GM21515 (cell line): ENCODE measurements at regions not wholly inside any gene's neighbourhood (a gene's known extent, or its start where the extent isn't known, plus 50 kb on each side); places are given as distances from the start of the nearest gene placed in this dataset.
"Not testable (repeated sequence)": the region's sequence is repeated elsewhere in the genome, so short reads cannot be mapped to it uniquely, and the experiment has no call there.

Experiments
- ATAC-seq: cut with Tn5 transposase; IDR thresholded peaks from one replicate; pipeline ENCODE4 v1.9.1; 2021; ENCODE audit not compliant: unreplicated experiment

GRCh38 chr21:5103880-5104561 lies 5417.4 kb upstream of the TPTE start:
- ATAC-seq = not testable (repeated sequence)

- not testable (repeated sequence) for ATAC-seq
Measured at GRCh38 chr21:5104562-5104928, 5416.8 kb upstream of the TPTE start.

DNA sequence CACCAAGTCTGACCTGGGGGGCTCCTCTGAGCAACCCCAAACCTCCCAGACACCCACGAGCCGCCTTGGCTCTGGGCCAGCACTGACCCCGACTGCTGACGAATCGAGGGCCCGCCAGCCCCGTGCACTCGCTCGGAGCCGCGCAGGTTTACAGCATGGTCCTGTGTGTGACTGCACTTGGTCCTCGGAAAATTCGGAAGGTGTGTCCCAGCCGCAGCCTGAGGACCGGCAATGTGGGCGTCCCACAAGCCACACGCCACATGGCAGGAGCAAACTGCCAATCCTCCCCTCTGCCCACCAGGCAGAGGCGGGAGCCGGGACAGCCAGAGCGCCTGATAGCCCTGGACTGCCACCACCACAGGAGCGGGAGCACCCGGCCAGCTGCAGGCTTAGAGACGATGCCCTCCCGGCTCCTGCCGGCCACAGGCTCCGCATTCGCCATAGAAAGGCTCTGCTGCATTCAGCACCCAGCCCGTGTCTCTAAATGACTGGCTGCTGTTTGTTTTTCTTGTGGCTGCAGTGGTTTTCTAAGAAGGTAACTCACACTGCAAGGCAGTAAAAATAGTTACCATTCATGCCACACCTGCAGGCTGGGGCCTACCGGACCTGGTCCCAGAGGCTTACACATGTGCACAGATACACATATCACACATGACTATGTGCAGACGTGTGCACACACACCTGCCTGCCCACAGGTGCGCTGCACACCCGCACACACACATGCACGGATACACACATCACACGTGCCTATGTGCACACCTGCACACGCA lies 5415.3 kb upstream of the TPTE start:
- ATAC-seq = not testable (repeated sequence)

GRCh38 chr21:5106767-5107464 lies 5414.5 kb upstream of the TPTE start:
- ATAC-seq = not testable (repeated sequence)

DNA sequence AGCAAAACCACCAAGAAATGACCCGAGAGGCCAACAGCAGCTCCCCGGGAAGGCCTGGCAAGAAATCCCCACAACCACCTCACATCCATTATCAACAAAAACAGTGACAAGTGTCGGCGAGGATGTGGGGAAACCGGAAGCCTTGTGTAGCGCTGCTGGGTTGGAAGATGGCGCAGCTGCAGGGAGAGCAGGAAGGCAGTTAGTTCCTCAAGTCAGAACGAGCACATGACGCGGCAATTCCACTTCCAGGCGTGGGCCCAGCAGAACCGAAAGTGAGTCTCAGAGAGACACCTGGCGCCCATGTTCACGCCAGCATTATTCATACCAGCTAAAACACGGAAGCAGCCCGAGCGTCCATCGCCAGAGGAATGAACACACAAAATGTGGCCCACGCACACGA lies 5413.7 kb upstream of the TPTE start:
- not testable (repeated sequence) for ATAC-seq

DNA sequence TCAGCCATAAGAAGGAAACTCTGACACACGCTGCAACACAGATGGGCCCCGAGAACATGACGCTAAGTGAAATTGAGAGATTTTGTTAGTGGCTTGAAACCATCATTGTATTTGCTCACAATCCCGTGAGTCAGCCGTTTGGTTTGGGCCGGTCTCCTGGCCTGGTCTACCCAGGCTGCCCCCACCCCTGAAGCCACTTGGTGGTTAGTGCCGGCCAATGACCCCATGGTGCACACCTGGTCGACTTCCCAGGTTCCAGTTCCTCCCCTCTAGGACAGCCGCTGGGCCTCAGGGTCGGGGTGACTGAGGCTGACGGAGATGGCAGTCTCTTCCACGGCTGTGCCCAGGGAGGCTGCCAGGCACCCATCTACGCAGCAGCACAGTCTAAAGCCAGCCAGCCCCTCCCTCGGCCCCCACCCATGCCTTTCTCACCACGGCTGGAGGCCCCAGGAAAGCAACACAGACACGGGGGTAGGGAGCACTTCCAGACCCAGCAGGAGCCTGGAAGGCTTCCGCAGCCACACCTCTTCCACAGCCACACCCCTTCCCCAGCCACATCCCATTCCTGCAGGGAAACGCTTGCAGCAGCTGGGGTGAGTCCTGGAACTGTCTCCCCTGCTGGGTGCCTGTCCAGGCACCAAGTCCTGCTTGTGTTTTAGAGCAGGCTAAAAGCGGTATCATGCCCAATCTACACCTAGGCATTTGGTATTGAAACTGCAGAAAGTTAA lies 5413.2 kb upstream of the TPTE start:
- not testable (repeated sequence) for ATAC-seq

DNA sequence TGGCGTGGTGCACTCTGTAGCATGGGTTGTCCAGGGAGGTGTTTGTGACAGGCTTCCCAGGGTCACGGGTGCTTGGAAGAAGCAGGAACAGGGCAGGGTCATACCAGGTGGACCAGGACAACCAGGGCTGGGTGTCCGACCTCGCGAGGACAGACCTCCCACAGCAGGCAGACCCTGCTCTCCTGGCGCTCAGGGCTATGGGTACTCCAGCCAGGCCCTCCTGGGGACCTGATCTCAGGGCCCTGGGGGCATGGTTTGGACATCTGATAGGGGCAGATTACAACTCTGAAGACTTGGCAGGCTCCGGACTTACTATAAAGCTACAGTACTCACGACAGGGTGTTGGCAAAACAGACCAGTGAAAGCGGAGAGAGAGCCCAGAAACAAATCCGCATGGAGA lies 5410.2 kb upstream of the TPTE start:
- not testable (repeated sequence) for ATAC-seq

GRCh38 chr21:5113092-5113491 lies 5408.3 kb upstream of the TPTE start:
- not testable (repeated sequence) for ATAC-seq

DNA sequence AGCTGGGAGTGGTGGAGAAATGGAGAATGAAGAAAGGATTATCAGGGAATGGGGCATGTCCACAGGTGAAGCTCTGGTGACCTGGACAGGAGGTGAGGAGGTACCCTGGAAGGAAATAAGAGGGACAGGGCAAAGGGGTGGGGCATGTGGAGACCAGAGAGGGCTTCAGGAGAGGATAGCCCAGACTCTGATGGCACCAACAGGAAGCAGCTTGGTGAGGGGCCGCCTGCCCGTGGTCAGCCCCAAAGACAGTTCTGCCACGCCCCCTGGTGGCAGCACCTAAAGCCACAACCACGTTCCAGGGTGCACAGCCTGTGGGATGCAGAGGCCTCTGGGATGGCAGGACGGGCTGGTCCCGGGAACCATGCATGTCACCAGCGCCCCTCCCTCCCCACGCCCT lies 5406.9 kb upstream of the TPTE start:
- ATAC-seq = not testable (repeated sequence)

DNA sequence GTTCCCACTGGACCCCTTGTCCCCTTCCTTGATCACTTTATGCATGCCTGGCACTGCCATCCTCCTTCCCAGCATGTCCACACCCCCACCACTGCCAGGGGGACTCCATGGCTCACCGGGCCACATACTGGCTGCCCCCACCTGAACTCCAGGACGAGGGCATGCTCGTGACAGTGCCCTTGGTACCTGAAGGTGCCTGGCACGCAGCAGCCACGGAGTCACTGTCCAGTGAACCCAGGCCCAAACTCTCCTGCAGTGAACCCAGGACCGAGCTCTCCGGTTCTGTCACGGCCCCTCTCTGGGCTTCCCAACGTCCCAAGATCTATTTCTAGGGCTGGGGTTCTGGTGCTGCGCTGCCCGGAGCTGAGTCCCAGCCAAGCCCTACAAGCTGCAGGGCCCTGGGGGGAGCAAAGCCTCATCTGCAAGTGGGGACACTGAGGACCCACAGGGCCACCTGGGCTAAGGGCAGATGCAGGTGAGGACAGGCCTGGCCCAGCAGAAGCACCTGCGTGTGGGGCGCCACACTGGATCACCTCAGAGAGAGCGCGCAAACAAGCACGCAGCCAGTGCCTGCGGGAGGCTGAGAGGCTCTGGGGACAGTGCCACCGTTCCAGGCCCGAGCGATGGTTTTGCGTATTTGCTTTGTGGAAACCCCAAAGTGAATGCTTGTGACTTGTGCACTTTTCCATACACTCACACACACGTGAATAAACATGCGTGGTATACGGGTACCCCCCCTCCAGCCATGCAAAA lies 5406.3 kb upstream of the TPTE start:
- ATAC-seq = not testable (repeated sequence)

DNA sequence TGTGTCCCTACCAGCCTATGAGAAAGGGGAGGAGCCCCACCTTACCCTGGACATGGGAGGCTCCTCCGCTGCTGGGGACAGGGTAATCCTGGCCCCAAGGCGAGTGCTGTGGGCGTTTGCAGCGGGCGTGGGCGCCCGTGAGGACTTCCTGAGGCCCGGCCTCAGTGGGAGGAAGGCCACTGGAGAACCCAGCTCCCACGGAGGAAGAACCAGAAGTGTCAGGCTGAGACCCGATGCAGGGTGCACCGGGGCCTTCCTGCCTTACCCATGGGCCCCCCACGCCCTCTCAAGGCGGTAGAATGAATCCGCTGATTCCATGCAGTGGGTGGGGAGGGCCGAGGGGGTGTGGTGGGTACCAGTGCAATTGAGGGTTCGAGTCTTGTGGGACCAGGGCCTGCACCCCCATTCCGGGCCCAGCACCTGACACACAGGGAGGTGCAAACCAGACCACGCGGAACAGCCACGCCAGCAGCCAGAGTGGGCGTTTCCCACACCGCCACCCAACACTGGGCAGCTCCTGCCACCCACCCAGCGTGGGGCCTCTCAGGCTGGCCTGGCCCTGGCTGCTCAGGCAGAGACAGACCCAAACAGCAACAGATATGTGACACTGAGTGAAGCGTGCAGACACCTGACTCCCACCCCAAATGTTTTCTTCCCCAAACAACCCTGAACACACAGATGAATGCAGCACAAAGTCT lies 5405.6 kb upstream of the TPTE start:
- ATAC-seq = not testable (repeated sequence)

- not testable (repeated sequence) for ATAC-seq
Measured at GRCh38 chr21:5116344-5117123, 5404.8 kb upstream of the TPTE start.

DNA sequence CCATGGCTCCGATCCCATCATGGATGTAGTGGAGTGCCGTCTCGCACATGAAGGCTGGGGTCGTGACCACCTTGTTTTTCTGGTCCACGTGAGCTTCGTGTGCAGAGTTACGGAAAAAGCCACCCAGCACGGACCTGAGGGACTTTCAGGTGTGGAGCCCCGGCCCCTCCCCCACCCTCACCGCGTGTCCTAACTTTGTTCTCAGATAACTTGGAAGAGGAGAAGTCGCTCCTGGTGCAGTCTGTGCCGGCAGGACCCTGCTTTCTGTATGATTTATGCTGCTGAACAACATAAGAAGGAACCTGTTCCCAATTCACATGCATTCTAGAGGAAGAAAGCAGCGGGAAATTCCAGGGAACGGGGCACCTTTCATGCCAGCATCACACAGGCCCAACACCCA lies 5404.2 kb upstream of the TPTE start:
- not testable (repeated sequence) for ATAC-seq

- not testable (repeated sequence) for ATAC-seq
Measured at GRCh38 chr21:5117666-5118295, 5403.6 kb upstream of the TPTE start.

- not testable (repeated sequence) for ATAC-seq
Measured at GRCh38 chr21:5118296-5118679, 5403.1 kb upstream of the TPTE start.

- ATAC-seq = not testable (repeated sequence)
Measured at GRCh38 chr21:5119179-5119578, 5402.2 kb upstream of the TPTE start.

GRCh38 chr21:5121399-5121798 lies 5400.0 kb upstream of the TPTE start:
- not testable (repeated sequence) for ATAC-seq

DNA sequence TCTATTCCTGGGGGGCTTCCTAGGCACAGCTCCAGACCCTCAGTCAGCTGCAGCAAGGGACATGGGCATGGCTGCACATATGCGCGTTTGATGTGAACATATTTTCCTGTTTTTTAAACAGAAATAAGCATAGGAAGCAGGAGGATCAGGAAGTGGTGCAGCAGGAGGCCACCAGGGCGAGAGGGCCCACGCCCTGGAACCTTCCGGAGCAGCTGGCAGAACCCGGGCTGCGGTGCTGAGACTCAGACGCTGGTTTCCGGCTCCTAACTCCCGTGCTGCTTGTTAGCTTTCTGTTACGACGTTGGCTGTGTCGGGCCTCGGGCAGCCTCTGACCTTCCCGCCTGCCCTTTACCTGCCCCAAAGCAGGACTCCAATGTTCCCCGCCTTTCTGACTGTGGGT lies 5399.5 kb upstream of the TPTE start:
- not testable (repeated sequence) for ATAC-seq

GRCh38 chr21:5123655-5124054 lies 5397.7 kb upstream of the TPTE start:
- ATAC-seq = peak; percentile 49
